COLO668 (cell line): ENCODE measurements at regions not wholly inside any gene's neighbourhood (a gene's known extent, or its start where the extent isn't known, plus 50 kb on each side); places are given as distances from the start of the nearest gene placed in this dataset.

Source experiments
- DNase-seq: peaks from one replicate; lab custom pipeline; 2025; ENCODE audit not compliant: unreplicated experiment; lab: John Stamatoyannopoulos, UW

DNA sequence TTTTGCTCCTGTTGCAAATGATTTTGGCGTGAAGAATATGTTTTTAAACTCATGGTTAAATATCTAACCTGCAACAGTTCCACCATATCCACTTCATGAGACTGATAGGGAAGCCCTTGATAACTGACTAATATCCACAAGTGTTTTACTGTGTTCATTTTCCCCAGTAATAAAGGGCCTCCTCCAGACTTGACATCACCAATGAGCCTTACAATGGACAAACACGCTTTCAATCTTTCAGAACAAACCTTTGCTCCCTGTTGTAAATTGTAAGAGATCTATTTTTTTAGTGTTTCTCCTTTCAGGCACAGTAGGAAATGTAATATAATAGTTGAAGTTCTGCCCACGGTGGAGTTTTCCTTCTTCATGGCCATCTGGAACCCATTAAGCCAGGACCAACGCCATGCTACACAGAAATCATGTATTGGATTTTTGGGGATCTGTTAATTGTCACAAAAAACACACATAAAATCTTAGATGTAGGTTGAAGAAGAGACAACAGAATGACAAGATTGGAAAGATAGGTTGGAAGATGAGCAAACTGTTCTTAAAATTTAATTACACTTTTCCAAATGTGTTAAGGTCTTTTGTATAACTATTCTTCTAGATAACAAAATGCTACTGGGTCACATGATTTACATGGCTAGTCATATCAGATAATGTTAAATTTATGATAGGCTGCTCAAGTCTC is 1030.1 kb downstream of the FSTL5 start:
- DNase-seq = no peak

DNA sequence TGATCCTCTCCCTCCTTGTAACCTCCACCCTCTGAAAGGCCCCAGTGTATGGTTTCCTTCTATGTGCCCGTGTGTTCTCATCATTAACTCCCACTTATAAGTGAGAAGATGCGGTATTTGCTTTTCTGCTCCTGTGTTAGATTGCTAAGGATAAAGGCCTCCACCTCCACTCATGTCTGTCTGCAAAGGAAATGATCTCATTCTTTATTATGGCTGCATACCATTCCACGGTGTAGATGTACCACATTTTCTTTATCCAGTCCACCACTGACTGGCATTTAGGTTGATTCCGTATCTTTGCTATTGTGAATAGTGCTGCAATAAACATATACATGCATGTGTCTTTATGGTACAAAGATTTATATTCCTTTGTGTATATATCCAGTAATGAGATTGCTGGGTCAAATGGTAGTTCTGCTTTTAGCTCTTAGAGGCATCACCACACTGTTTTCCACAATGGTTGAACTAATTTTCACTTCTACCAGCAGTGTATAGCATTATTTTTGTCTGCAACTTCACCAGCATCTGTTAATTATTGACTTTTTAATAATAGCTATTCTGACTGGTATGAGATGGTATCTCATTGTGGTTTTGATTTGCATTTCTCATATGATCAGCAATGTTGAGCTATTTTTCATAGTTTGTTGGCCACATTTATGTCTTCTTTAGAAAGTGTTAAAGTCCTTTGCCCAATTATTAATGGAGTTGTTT is 1030.9 kb downstream of the FSTL5 start:
- DNase-seq = no peak

DNA sequence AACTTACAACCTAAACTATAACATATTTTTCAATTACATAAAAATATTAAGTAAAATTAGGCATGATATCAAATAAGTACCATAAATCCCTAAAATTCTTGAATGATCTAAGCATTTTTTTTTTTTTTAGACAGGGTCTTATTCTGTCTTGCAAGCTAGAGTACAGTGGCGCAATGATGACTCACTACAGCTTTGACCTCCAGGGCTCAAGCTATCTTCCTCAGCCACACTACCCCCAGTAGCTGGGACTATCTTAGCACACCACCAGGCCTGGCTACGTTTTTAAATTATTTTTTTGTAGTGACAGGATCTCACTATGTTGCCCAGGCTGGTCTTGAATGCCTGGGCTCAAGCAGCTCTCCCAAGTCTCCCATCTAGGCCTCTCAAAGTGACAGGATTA is 1042.3 kb downstream of the FSTL5 start:
- no peak for DNase-seq

DNA sequence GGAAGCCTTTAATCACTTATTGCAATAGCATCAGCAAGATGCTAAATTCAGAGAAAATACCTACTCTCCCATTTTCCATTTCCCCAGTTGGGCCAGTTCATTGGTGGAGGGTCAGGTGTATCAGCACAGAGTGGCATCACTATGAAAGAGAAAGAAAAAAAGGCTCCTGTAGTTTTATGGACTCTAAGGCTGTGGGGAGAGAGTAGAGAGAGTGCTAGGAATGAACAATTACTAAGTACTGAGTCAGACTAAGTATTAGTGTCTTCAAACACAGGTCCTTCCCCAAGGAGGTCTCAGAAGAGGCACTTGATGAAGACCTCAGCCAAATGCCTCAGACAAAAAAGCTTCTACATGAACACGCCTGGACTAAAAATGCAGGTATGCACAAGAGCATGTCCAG is 1061.9 kb downstream of the FSTL5 start:
- DNase-seq = no peak

DNA sequence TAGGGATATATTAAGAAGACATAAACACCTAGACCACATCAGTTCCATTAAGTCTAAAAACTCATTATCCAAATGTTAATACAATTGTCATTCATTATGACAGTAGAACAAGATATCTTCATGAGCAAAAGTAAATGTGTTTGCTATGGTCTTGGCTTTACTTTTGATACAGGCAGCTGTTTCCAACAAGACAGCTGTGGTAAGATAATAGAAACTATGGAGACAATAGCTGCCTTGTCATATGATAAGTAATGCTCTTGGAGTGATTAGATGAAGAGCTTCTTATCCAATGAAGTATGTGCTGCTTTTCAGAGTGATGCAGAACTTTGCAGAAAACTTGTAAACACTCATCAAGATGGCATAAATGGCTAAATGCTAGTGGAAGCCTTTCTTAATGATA is 1066.0 kb downstream of the FSTL5 start:
- DNase-seq = no peak

DNA sequence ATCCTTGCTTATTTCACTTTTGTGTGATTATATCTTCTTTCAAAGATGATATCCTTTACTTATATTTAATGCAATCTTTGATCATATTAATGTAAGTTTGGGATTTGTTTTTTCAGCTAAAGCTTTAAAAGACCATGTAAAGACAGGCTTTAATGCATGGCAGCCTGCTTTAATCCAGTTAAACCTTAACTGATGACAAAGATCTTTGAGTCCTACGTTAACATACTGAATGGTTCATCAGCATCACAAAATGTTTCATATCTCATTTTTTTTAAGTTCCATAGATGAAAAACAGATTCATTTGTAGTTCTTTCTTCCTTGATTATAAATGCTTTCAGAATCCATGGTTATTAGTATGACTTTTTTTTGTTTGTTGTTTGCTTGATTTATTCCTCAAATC is 1102.8 kb downstream of the FSTL5 start:
- no peak for DNase-seq
